Caco-2 (cell line): ENCODE measurements at regions not wholly inside any gene's neighbourhood (a gene's known extent, or its start where the extent isn't known, plus 50 kb on each side); places are given as distances from the start of the nearest gene placed in this dataset.

Source experiments
- BruUV-seq: library from RNA; stranded (reverse); fragments of 400-500 nt; replicated peaks from 2 replicates; lab custom pipeline; 2021; lab: Mats Ljungman, UMichigan
- CTCF ChIA-PET: fragments of 300-600 bp; sonication (Branson Sonifier 250); formaldehyde crosslinking; loops from one replicate; lab custom pipeline; 2022; ENCODE audit warnings: antibody characterized with exemption; lab: Charles Lee
- POLR2A ChIA-PET: fragments of 300-600 bp; sonication (Branson Sonifier 250); formaldehyde crosslinking; loops from one replicate; lab custom pipeline; 2022; ENCODE audit warnings: antibody characterized with exemption; lab: Charles Lee
- DNase-seq, 2 experiments: peaks; one replicate each; pipeline versions ENCODE4 v3.0.0 to v3.0.0-alpha.2; 2020 to 2022
- H3K27me3 ChIP-seq: replicated peaks from 2 replicates; pipeline ENCODE4 v1.6.0; 2011; ENCODE audit warnings: low read length; ENCODE audit not compliant: control insufficient read depth, insufficient read depth
- H3K36me3 ChIP-seq: 2 replicates; pipeline ENCODE4 v1.5.1; 2011; ENCODE audit warnings: low read length; ENCODE audit not compliant: control insufficient read depth, insufficient read depth
- H3K4me1 ChIP-seq: fragments of 250-450 bp; sonication (Bioruptor Pico); 2 replicates; pipeline ENCODE4 v1.5.1; 2020; ENCODE audit warnings: mild to moderate bottlenecking
- H3K4me3 ChIP-seq: 2 replicates; pipeline ENCODE4 v1.5.1; 2011; ENCODE audit warnings: low read depth, mild to moderate bottlenecking, control low read depth, low read length
- H3K9me3 ChIP-seq: fragments of 250-450 bp; sonication (Bioruptor Pico); 2 replicates; pipeline ENCODE4 v1.5.1; 2020; ENCODE audit warnings: mild to moderate bottlenecking, moderate library complexity
- H3K27ac Mint-ChIP-seq: one replicate; pipeline ENCODE4 v1.8.0; 2022; ENCODE audit warnings: mixed read lengths; ENCODE audit not compliant: unreplicated experiment
- H3K27me3 Mint-ChIP-seq: one replicate; pipeline ENCODE4 v1.8.0; 2022; ENCODE audit warnings: mixed read lengths; ENCODE audit not compliant: insufficient read depth, unreplicated experiment
- H3K36me3 Mint-ChIP-seq: one replicate; pipeline ENCODE4 v1.8.0; 2022; ENCODE audit warnings: mild to moderate bottlenecking, mixed read lengths; ENCODE audit not compliant: insufficient read depth, unreplicated experiment
- H3K4me1 Mint-ChIP-seq: one replicate; pipeline ENCODE4 v1.8.0; 2022; ENCODE audit warnings: low read depth, mixed read lengths; ENCODE audit not compliant: unreplicated experiment
- H3K4me3 Mint-ChIP-seq: one replicate; pipeline ENCODE4 v1.8.0; 2022; ENCODE audit warnings: mild to moderate bottlenecking, moderate library complexity, mixed read lengths; ENCODE audit not compliant: unreplicated experiment
- H3K9me3 Mint-ChIP-seq: one replicate; pipeline ENCODE4 v1.8.0; 2022; ENCODE audit warnings: mixed read lengths; ENCODE audit not compliant: unreplicated experiment
- CTCF ChIP-seq, 2 experiments: fragments of 200-600 bp in 1 of 2; IDR thresholded peaks; 1 replicate in 1 of 2; 2 replicates in 1 of 2; pipeline versions ENCODE4 v1.5.1 to v1.8.0; 2011 to 2022; ENCODE audit warnings: antibody characterized with exemption in 1 of 2, control low read depth in 1 of 2, inconsistent platforms in 1 of 2, low read depth in 1 of 2, low read length in 1 of 2, mild to moderate bottlenecking in 1 of 2, moderate library complexity in 1 of 2; ENCODE audit not compliant: insufficient read depth in 1 of 2, severe bottlenecking in 1 of 2, unreplicated experiment in 1 of 2
- intact Hi-C: fragments of 100-400 bp; cut with micrococcal nuclease; formaldehyde crosslinking; loops from one replicate; pipeline ENCODE4 v1.10.0; 2022; ENCODE audit not compliant: unreplicated experiment

- CTCF ChIA-PET: no interaction called here
- no peak for TF ChIP-seq CTCF (IDR thresholded peaks at IDR 0.05; ENCODE audit: insufficient read depth in 1 of 2, low read depth in 1 of 2, low read length in 1 of 2, severe bottlenecking in 1 of 2, unreplicated experiment in 1 of 2)
- no peak for DNase-seq
- no peaks in the 10 kb centered on the region for H3K4me1 ChIP-seq
- H3K36me3 ChIP-seq: no peaks in the 10 kb centered on the region
- Mint-ChIP-seq H3K4me1 (peaks cover 7% of the 10 kb centered on the region), H3K4me3 (no peak overlapping the region), H3K27me3 (no peaks in the 10 kb centered on the region), H3K27ac (no peak overlapping the region), H3K36me3 (no peaks in the 10 kb centered on the region), H3K9me3 (no peaks in the 10 kb centered on the region)
- no peaks in the 10 kb centered on the region for H3K9me3 ChIP-seq
- H3K27me3 ChIP-seq: no peaks in the 10 kb centered on the region
- no peak overlapping the region for H3K4me3 ChIP-seq
- intact Hi-C loops: no loop called here
- POLR2A ChIA-PET: no interaction called here
- no TSS peak for BruUV-seq
These were observed 117.8 kb upstream of the OSMR start for GRCh38 chr5:38728029-38728428.

GRCh38 chr5:38731461-38731860 is 114.4 kb upstream of the OSMR start:
- no peak for DNase-seq
- H3K27me3 Mint-ChIP-seq: no peaks in the 10 kb centered on the region
- no peaks in the 10 kb centered on the region for H3K4me1 Mint-ChIP-seq
- no peaks in the 10 kb centered on the region for H3K9me3 Mint-ChIP-seq
- no peak overlapping the region for H3K27ac Mint-ChIP-seq
- Histone ChIP-seq H3K36me3 (no peaks in the 10 kb centered on the region), H3K4me1 (no peaks in the 10 kb centered on the region), H3K4me3 (no peak overlapping the region), H3K27me3 (no peaks in the 10 kb centered on the region), H3K9me3 (no peaks in the 10 kb centered on the region)
- no peak overlapping the region for H3K4me3 Mint-ChIP-seq
- ChIA-PET POLR2A (no interaction called here), CTCF (interaction anchor here (1.3 kb wide), 1 partner anchor 290 kb away, joined by 5 read pairs; no protein-coding TSS in a partner anchor)
- BruUV-seq: no TSS peak
- intact Hi-C loops: loop anchor here (5.0 to 10.0 kb wide), 2 partner anchors 59 to 237 kb away; no protein-coding TSS in a partner anchor
- H3K36me3 Mint-ChIP-seq: no peaks in the 10 kb centered on the region
- TF ChIP-seq CTCF (IDR thresholded peaks at IDR 0.05; ENCODE audit: insufficient read depth in 1 of 2, low read depth in 1 of 2, low read length in 1 of 2, severe bottlenecking in 1 of 2, unreplicated experiment in 1 of 2): no peak

GRCh38 chr5:38734353-38734752 is 111.5 kb upstream of the OSMR start:
- H3K4me1 Mint-ChIP-seq: no peaks in the 10 kb centered on the region
- ChIA-PET CTCF (interaction anchor here (1.1 to 3.2 kb wide), 2 partner anchors 236 to 293 kb away, joined by 3 to 16 read pairs; no protein-coding TSS in a partner anchor), POLR2A (no interaction called here)
- no peaks in the 10 kb centered on the region for H3K9me3 ChIP-seq
- H3K36me3 Mint-ChIP-seq: no peaks in the 10 kb centered on the region
- no peaks in the 10 kb centered on the region for H3K27me3 Mint-ChIP-seq
- no TSS peak for BruUV-seq
- no peak overlapping the region for H3K27ac Mint-ChIP-seq
- intact Hi-C loops: loop anchor here (1.0 to 10.0 kb wide), 3 partner anchors 62 to 293 kb away; no protein-coding TSS in a partner anchor
- H3K4me1 ChIP-seq: no peaks in the 10 kb centered on the region
- H3K4me3 Mint-ChIP-seq: no peak overlapping the region
- H3K4me3 ChIP-seq: no peak overlapping the region
- TF ChIP-seq CTCF (IDR thresholded peaks at IDR 0.05; ENCODE audit: insufficient read depth in 1 of 2, low read depth in 1 of 2, low read length in 1 of 2, severe bottlenecking in 1 of 2, unreplicated experiment in 1 of 2): peak; percentile 41 to 74
- peak; percentile 50 to 59 for DNase-seq
- H3K27me3 ChIP-seq: no peaks in the 10 kb centered on the region
- peaks cover 12% of the 10 kb centered on the region for H3K9me3 Mint-ChIP-seq
- no peaks in the 10 kb centered on the region for H3K36me3 ChIP-seq
